B cell (primary cell): ENCODE measurements at regions not wholly inside any gene's neighbourhood (a gene's known extent, or its start where the extent isn't known, plus 50 kb on each side); places are given as distances from the start of the nearest gene placed in this dataset.

Source experiments
- ATAC-seq: fragments of 200-7000 bp; cut with Tn5 transposase; one replicate; pipeline ENCODE4 v1.10.0; 2021; ENCODE audit warnings: low read depth, mild to moderate bottlenecking, moderate number of reproducible peaks, moderate library complexity
- CTCF ChIA-PET: fragments of 350-600 bp; sonication (Branson Sonifier 250); formaldehyde crosslinking; loops from one replicate; lab custom pipeline; 2021; ENCODE audit warnings: antibody characterized with exemption, inconsistent platforms; lab: Charles Lee
- POLR2A ChIA-PET: fragments of 350-600 bp; sonication (Branson Sonifier 250); formaldehyde crosslinking; loops from one replicate; lab custom pipeline; 2021; ENCODE audit warnings: antibody characterized with exemption; lab: Charles Lee
- DNase-seq: peaks from one replicate; pipeline ENCODE4 v3.0.0; 2013
- H2AFZ ChIP-seq: 2 replicates; pipeline ENCODE4 v1.6.1; 2012; ENCODE audit warnings: mild to moderate bottlenecking, low read depth, low read length; ENCODE audit not compliant: insufficient read depth, poor library complexity, severe bottlenecking
- H3K27ac ChIP-seq, 2 donors: 1 replicate in 1 of 2; 2 replicates in 1 of 2; pipeline ENCODE4 v1.5.1; 2012 to 2013; ENCODE audit warnings: low read length in 2 of 2, mild to moderate bottlenecking in 2 of 2, moderate library complexity in 1 of 2
- H3K27me3 ChIP-seq, 4 experiments: fragments of 200-600 bp in 1 of 4; sonication (generic) in 1 of 4; replicated peaks in 1 of 4; 1 replicate in 2 of 4; 2 replicates in 2 of 4; pipeline versions ENCODE4 v1.6.1 to v1.7.0; 2013 to 2016; ENCODE audit warnings: low read length in 3 of 4, mild to moderate bottlenecking in 2 of 4, mixed read lengths in 1 of 4, moderate library complexity in 1 of 4; ENCODE audit not compliant: insufficient read depth in 4 of 4, control insufficient read depth in 3 of 4; ENCODE audit errors: control extremely low read depth in 1 of 4
- H3K36me3 ChIP-seq, 2 experiments: replicated peaks in 1 of 2; 1 replicate in 1 of 2; 2 replicates in 1 of 2; pipeline versions ENCODE4 v1.6.1 to v1.7.1; 2013; ENCODE audit warnings: low read length in 1 of 2; ENCODE audit not compliant: insufficient read depth in 2 of 2, control insufficient read depth in 1 of 2; ENCODE audit errors: control extremely low read depth in 1 of 2, extremely low read depth in 1 of 2
- H3K4me1 ChIP-seq, 2 donors: fragments of 200-600 bp in 1 of 2; sonication (generic) in 1 of 2; 1 replicate in 1 of 2; 2 replicates in 1 of 2; pipeline versions ENCODE4 v1.5.1 to v1.6.1; 2013 to 2017; ENCODE audit warnings: low read length in 2 of 2; ENCODE audit not compliant: control insufficient read depth in 2 of 2, insufficient read depth in 2 of 2
- H3K4me2 ChIP-seq: replicated peaks from 2 replicates; pipeline ENCODE3; 2012; ENCODE audit warnings: mild to moderate bottlenecking, low read depth, low read length; ENCODE audit not compliant: poor library complexity, severe bottlenecking
- H3K4me3 ChIP-seq, 5 experiments: fragments of 200-600 bp in 1 of 5; sonication (generic) in 1 of 5; 1 replicate in 3 of 5; 2 replicates in 2 of 5; pipeline versions ENCODE4 v1.5.1 to v1.7.0; 2011 to 2016; ENCODE audit warnings: low read length in 4 of 5, mild to moderate bottlenecking in 4 of 5, low read depth in 2 of 5, control low read depth in 1 of 5, moderate library complexity in 1 of 5; ENCODE audit not compliant: insufficient read depth in 1 of 5; ENCODE audit errors: control extremely low read depth in 1 of 5, extremely low read depth in 1 of 5
- H3K79me2 ChIP-seq: fragments of 200-600 bp; sonication (generic); one replicate; pipeline ENCODE4 v1.6.0; 2016; ENCODE audit warnings: low read length; ENCODE audit not compliant: control insufficient read depth, insufficient read depth
- H3K9ac ChIP-seq: fragments of 200-600 bp; sonication (generic); 2 replicates; pipeline ENCODE4 v1.6.1; 2017; ENCODE audit warnings: mild to moderate bottlenecking, low read length, moderate library complexity
- H3K9me3 ChIP-seq, 3 donors: one replicate each; pipeline versions ENCODE4 v1.6.1 to v1.7.1; 2013; ENCODE audit warnings: low read length in 2 of 3; ENCODE audit not compliant: control insufficient read depth in 2 of 3, insufficient read depth in 1 of 3; ENCODE audit errors: control extremely low read depth in 1 of 3
- H4K20me1 ChIP-seq: 2 replicates; pipeline ENCODE4 v1.6.0; 2012; ENCODE audit warnings: mild to moderate bottlenecking, low read length; ENCODE audit not compliant: insufficient read depth, control insufficient read depth, poor library complexity, severe bottlenecking
- H3K27ac Mint-ChIP-seq: one replicate; pipeline ENCODE4 v1.8.0; 2021; ENCODE audit warnings: mixed read lengths
- H3K27me3 Mint-ChIP-seq: one replicate; pipeline ENCODE4 v1.8.0; 2021; ENCODE audit warnings: mixed read lengths
- H3K4me1 Mint-ChIP-seq: one replicate; pipeline ENCODE4 v1.8.0; 2021; ENCODE audit warnings: mixed read lengths
- H3K4me3 Mint-ChIP-seq: one replicate; pipeline ENCODE4 v1.8.0; 2021; ENCODE audit warnings: mixed read lengths
- H3K9me3 Mint-ChIP-seq: one replicate; pipeline ENCODE4 v1.8.0; 2022; ENCODE audit warnings: mixed read lengths; ENCODE audit not compliant: insufficient read depth
- EZH2 ChIP-seq: IDR thresholded peaks from 2 replicates; pipeline ENCODE4 v1.6.1; 2012; ENCODE audit warnings: borderline replicate concordance, low read depth, mild to moderate bottlenecking, moderate library complexity, low read length; ENCODE audit not compliant: insufficient read depth, poor library complexity, severe bottlenecking
- WGBS: methylation state at CpG from one replicate; pipeline ENCODE4 v1.1.5; 2013; ENCODE audit warnings: missing lambda C conversion rate; ENCODE audit not compliant: insufficient coverage; 5-methylcytosine and 5-hydroxymethylcytosine counted together
- intact Hi-C: fragments of 100-400 bp; cut with micrococcal nuclease; formaldehyde crosslinking; loops from one replicate; pipeline ENCODE4 v1.10.0; 2022
- TF ChIP-seq, protein P1 (sequence below): fragments of 200-600 bp; IDR thresholded peaks from one replicate; pipeline ENCODE4 v1.8.0; 2022; ENCODE audit warnings: antibody characterized with exemption, mild to moderate bottlenecking

DNA sequence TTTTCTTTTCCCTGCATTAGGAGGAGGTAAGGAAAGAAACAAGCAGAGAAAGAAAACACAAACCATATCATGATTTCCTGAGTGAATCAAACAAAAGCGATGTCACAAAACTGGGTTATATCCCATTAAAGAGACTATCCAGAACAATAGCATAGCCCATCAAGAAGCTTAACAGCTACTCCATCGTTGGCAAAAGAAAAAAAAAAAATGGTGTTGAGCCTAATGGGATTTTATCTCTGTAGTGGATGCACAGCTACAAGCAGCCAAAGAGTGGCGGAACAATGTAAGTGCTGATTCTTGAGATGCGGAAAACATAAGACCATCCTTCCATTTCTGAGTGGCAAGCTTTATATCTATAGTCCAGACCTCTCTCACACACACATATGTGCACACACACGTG lies 106.2 kb upstream of the NRSN1 start:
- Histone ChIP-seq H3K4me1 (no peaks in the 10 kb centered on the region), H3K36me3 (no peaks in the 10 kb centered on the region), H2AFZ (no peak overlapping the region), H3K9me3 (peaks cover 0 to 3% (median 0%) of the 10 kb centered on the region in 3 donors), H3K4me3 (no peak overlapping the region), H3K9ac (no peak overlapping the region), H3K79me2 (no peaks in the 10 kb centered on the region), H3K27me3 (no peaks in the 10 kb centered on the region), H4K20me1 (no peaks in the 10 kb centered on the region), H3K4me2 (no peak overlapping the region), H3K27ac (no peak overlapping the region)
- ATAC-seq (no peak), DNase-seq (no peak)
- ChIA-PET POLR2A (no interaction called here), CTCF (no interaction called here)
- H3K9me3 Mint-ChIP-seq = peaks cover 4% of the 10 kb centered on the region
- H3K4me1 Mint-ChIP-seq = no peaks in the 10 kb centered on the region
- H3K27ac Mint-ChIP-seq = no peak overlapping the region
- no peaks in the 10 kb centered on the region for H3K27me3 Mint-ChIP-seq
- WGBS = 100% methylated on average over 1 of the region's 5 CpGs
- intact Hi-C loops = no loop called here
- H3K4me3 Mint-ChIP-seq = no peak overlapping the region
- no peak for TF ChIP-seq EZH2
- TF ChIP-seq, protein P1, sequence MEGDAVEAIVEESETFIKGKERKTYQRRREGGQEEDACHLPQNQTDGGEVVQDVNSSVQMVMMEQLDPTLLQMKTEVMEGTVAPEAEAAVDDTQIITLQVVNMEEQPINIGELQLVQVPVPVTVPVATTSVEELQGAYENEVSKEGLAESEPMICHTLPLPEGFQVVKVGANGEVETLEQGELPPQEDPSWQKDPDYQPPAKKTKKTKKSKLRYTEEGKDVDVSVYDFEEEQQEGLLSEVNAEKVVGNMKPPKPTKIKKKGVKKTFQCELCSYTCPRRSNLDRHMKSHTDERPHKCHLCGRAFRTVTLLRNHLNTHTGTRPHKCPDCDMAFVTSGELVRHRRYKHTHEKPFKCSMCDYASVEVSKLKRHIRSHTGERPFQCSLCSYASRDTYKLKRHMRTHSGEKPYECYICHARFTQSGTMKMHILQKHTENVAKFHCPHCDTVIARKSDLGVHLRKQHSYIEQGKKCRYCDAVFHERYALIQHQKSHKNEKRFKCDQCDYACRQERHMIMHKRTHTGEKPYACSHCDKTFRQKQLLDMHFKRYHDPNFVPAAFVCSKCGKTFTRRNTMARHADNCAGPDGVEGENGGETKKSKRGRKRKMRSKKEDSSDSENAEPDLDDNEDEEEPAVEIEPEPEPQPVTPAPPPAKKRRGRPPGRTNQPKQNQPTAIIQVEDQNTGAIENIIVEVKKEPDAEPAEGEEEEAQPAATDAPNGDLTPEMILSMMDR = no peak

- CTCF ChIA-PET = no interaction called here
- no peak for ATAC-seq
Observed at GRCh38 chr6:24026050-24026449, 100.0 kb upstream of the NRSN1 start.

More at GRCh38 chr6:24026050-24026449, 100.0 kb upstream of the NRSN1 start:
- WGBS = no CpG with 5 or more reads among the region's 1 CpG
- H3K4me1 ChIP-seq = no peaks in the 10 kb centered on the region
- no peaks in the 10 kb centered on the region for H3K9me3 ChIP-seq
- H3K27ac Mint-ChIP-seq = no peak overlapping the region
- H3K4me3 ChIP-seq = no peak overlapping the region
- no peaks in the 10 kb centered on the region for H3K27me3 Mint-ChIP-seq
- TF ChIP-seq EZH2 = no peak
- TF ChIP-seq, protein P1 = no peak
- no peaks in the 10 kb centered on the region for H3K27me3 ChIP-seq
- intact Hi-C loops = no loop called here
- no peak overlapping the region for H3K27ac ChIP-seq
- H3K36me3 ChIP-seq = no peaks in the 10 kb centered on the region
- no peaks in the 10 kb centered on the region for H3K79me2 ChIP-seq
- POLR2A ChIA-PET = no interaction called here
- no peaks in the 10 kb centered on the region for H4K20me1 ChIP-seq
- no peaks in the 10 kb centered on the region for H3K9me3 Mint-ChIP-seq
- H3K4me2 ChIP-seq = no peak overlapping the region
- no peak overlapping the region for H3K9ac ChIP-seq
- no peak overlapping the region for H2AFZ ChIP-seq
- DNase-seq = no peak
- no peaks in the 10 kb centered on the region for H3K4me1 Mint-ChIP-seq
- no peak overlapping the region for H3K4me3 Mint-ChIP-seq
